Neural progenitor cell (in vitro differentiated cells): ENCODE measurements at regions not wholly inside any gene's neighbourhood (a gene's known extent, or its start where the extent isn't known, plus 50 kb on each side); places are given as distances from the start of the nearest gene placed in this dataset.

Experiments used
- EZH2phosphoT487 ChIP-seq: fragments of 200-600 bp; sonication (generic); IDR thresholded peaks from 2 replicates; pipeline ENCODE4 v1.6.1; 2017; ENCODE audit warnings: antibody characterized with exemption
- TF ChIP-seq, protein P1 (sequence below): fragments of 200-600 bp; sonication (generic); IDR thresholded peaks from 2 replicates; pipeline ENCODE4 v1.5.1; 2017; ENCODE audit warnings: antibody characterized with exemption, mild to moderate bottlenecking

- TF ChIP-seq, protein P1, sequence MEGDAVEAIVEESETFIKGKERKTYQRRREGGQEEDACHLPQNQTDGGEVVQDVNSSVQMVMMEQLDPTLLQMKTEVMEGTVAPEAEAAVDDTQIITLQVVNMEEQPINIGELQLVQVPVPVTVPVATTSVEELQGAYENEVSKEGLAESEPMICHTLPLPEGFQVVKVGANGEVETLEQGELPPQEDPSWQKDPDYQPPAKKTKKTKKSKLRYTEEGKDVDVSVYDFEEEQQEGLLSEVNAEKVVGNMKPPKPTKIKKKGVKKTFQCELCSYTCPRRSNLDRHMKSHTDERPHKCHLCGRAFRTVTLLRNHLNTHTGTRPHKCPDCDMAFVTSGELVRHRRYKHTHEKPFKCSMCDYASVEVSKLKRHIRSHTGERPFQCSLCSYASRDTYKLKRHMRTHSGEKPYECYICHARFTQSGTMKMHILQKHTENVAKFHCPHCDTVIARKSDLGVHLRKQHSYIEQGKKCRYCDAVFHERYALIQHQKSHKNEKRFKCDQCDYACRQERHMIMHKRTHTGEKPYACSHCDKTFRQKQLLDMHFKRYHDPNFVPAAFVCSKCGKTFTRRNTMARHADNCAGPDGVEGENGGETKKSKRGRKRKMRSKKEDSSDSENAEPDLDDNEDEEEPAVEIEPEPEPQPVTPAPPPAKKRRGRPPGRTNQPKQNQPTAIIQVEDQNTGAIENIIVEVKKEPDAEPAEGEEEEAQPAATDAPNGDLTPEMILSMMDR, result no peak
- no peak for TF ChIP-seq EZH2phosphoT487
Observed at GRCh38 chr10:6348096-6348874, 145.6 kb downstream of the PFKFB3 start.
